PC-9 (cell line): ENCODE measurements at regions not wholly inside any gene's neighbourhood (a gene's known extent, or its start where the extent isn't known, plus 50 kb on each side); places are given as distances from the start of the nearest gene placed in this dataset.

ENCODE experiments used
- BruUV-seq: library from RNA; stranded (reverse); fragments of 400-500 nt; replicated peaks from 2 replicates; lab custom pipeline; 2021; lab: Mats Ljungman, UMichigan
- CTCF ChIA-PET: fragments of 300-600 bp; sonication (Branson Sonifier 250); formaldehyde crosslinking; loops from one replicate; lab custom pipeline; 2022; ENCODE audit warnings: antibody characterized with exemption; lab: Charles Lee
- POLR2A ChIA-PET: fragments of 300-600 bp; sonication (Branson Sonifier 250); formaldehyde crosslinking; loops from one replicate; lab custom pipeline; 2022; ENCODE audit warnings: antibody characterized with exemption; ENCODE audit not compliant: unreplicated experiment; lab: Charles Lee
- DNase-seq, 2 experiments: peaks; one replicate each; pipeline versions ENCODE4 v3.0.0 to v3.0.0-alpha.2; 2015 to 2022; ENCODE audit warnings: mixed read lengths in 1 of 2
- H2AFZ ChIP-seq: fragments of 200-600 bp; sonication (generic); 2 replicates; pipeline ENCODE4 v1.8.1; 2017; ENCODE audit warnings: antibody characterized with exemption
- H3F3A ChIP-seq: fragments of 200-600 bp; sonication (generic); 2 replicates; pipeline ENCODE4 v1.8.1; 2017; ENCODE audit warnings: antibody characterized with exemption, mild to moderate bottlenecking, low read depth; ENCODE audit not compliant: insufficient read depth
- H3K27ac ChIP-seq: fragments of 200-600 bp; sonication (generic); 2 replicates; pipeline ENCODE4 v1.6.1; 2016; ENCODE audit warnings: mixed run types
- H3K27me3 ChIP-seq: fragments of 200-600 bp; sonication (generic); 2 replicates; pipeline ENCODE4 v1.6.1; 2016; ENCODE audit warnings: low read depth, mixed run types; ENCODE audit not compliant: insufficient read depth
- H3K36me3 ChIP-seq: fragments of 200-600 bp; sonication (generic); 2 replicates; pipeline ENCODE4 v1.6.1; 2016; ENCODE audit warnings: low read depth, mixed run types
- H3K4me1 ChIP-seq: fragments of 200-600 bp; sonication (generic); replicated peaks from 2 replicates; pipeline ENCODE4 v1.6.1; 2016; ENCODE audit warnings: mixed run types; ENCODE audit not compliant: insufficient read depth
- H3K4me2 ChIP-seq: fragments of 200-600 bp; sonication (generic); 2 replicates; pipeline ENCODE4 v1.6.1; 2017; ENCODE audit warnings: mixed run types
- H3K4me3 ChIP-seq: fragments of 200-600 bp; sonication (generic); 2 replicates; pipeline ENCODE4 v1.6.1; 2016; ENCODE audit warnings: mixed run types
- H3K79me2 ChIP-seq: fragments of 200-600 bp; sonication (generic); 2 replicates; pipeline ENCODE4 v1.6.1; 2017; ENCODE audit warnings: low read depth, mixed run types
- H3K9me2 ChIP-seq: fragments of 200-600 bp; sonication (generic); 2 replicates; pipeline ENCODE4 v1.8.1; 2017; ENCODE audit warnings: mild to moderate bottlenecking; ENCODE audit not compliant: insufficient read depth
- H3K9me3 ChIP-seq: fragments of 200-600 bp; sonication (generic); 2 replicates; pipeline ENCODE4 v1.8.1; 2016; ENCODE audit warnings: low read depth; ENCODE audit not compliant: insufficient read depth
- H4K20me1 ChIP-seq: fragments of 200-600 bp; sonication (generic); 2 replicates; pipeline ENCODE4 v1.8.1; 2017; ENCODE audit not compliant: insufficient read depth
- CTCF ChIP-seq: fragments of 200-600 bp; sonication (generic); conservative IDR thresholded peaks from 2 replicates; pipeline ENCODE4 v1.6.1; 2017; ENCODE audit warnings: mixed run types, antibody characterized with exemption, mild to moderate bottlenecking, moderate library complexity
- EZH2 ChIP-seq: fragments of 200-600 bp; sonication (generic); IDR thresholded peaks from 2 replicates; pipeline ENCODE4 v1.8.0; 2017; ENCODE audit warnings: antibody characterized with exemption, low read depth
- intact Hi-C: fragments of 100-400 bp; cut with micrococcal nuclease; formaldehyde crosslinking; loops from one replicate; pipeline ENCODE4 v1.10.0; 2022; ENCODE audit not compliant: unreplicated experiment

DNA sequence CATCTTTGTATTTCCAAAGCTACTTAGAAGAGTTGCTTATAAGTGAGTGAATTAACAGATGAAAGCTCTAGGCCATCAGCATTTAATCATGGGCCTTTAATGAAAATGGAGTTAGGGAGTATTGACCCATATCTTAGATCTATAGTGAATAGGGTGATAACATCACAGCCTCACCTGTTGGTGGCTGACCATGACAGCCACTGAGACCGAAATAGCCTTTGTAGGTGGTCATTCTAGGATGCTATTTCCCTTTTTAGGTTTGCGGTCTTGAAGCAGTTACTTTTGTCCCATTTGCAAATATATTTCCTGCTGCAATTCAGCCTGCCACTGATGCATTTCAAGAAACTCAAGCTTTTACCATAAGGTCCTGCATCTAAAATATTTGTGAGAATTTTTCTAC is 410.1 kb upstream of the LYPLAL1 start:
- DNase-seq, result no peak
- Histone ChIP-seq H3K36me3 (no peaks in the 10 kb centered on the region), H3K9me2 (no peaks in the 10 kb centered on the region), H4K20me1 (no peaks in the 10 kb centered on the region), H3F3A (no peaks in the 10 kb centered on the region), H3K4me3 (no peak overlapping the region), H3K79me2 (no peaks in the 10 kb centered on the region), H3K27ac (no peak overlapping the region), H3K27me3 (no peaks in the 10 kb centered on the region), H3K4me2 (no peak overlapping the region), H3K9me3 (no peaks in the 10 kb centered on the region; the same call in none of the 2 replicates), H3K4me1 (no peaks in the 10 kb centered on the region), H2AFZ (no peak overlapping the region)
- no peak for TF ChIP-seq CTCF
- TF ChIP-seq EZH2, result no peak
- POLR2A ChIA-PET, result no interaction called here
- CTCF ChIA-PET, result no interaction called here
- intact Hi-C loops, result no loop called here
- no TSS peak for BruUV-seq

DNA sequence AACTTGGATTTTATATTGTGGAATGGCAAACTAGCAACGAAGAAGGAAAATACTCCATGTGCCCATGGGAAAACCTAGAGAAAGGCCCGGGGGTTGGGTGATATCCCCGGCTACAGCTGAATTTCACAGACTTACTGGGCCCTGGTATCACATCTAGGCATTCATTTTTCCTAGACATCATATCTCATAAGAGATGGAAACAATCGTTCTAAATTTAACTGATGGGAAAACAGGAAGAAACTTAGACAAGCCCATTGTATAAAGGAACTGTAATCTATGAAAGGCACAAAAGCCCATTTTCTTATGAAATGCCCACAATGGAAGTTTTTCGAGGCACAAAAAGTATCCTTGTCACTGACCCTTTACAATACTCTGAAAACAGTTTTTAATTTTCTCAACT is 407.9 kb upstream of the LYPLAL1 start:
- intact Hi-C loops, result no loop called here
- no peaks in the 10 kb centered on the region for H3K27me3 ChIP-seq
- DNase-seq, result no peak
- no peaks in the 10 kb centered on the region for H3K4me1 ChIP-seq
- H3K4me2 ChIP-seq, result no peak overlapping the region
- no peaks in the 10 kb centered on the region for H3K9me2 ChIP-seq
- H4K20me1 ChIP-seq, result no peaks in the 10 kb centered on the region
- ChIA-PET CTCF (no interaction called here), POLR2A (no interaction called here)
- H3K36me3 ChIP-seq, result no peaks in the 10 kb centered on the region
- no peak for TF ChIP-seq EZH2
- no peak for TF ChIP-seq CTCF
- no peaks in the 10 kb centered on the region; the same call in none of the 2 replicates for H3K9me3 ChIP-seq
- H3K4me3 ChIP-seq, result no peak overlapping the region
- no TSS peak for BruUV-seq
- no peaks in the 10 kb centered on the region for H3K79me2 ChIP-seq
- H3F3A ChIP-seq, result no peaks in the 10 kb centered on the region
- no peak overlapping the region for H3K27ac ChIP-seq
- no peak overlapping the region for H2AFZ ChIP-seq

DNA sequence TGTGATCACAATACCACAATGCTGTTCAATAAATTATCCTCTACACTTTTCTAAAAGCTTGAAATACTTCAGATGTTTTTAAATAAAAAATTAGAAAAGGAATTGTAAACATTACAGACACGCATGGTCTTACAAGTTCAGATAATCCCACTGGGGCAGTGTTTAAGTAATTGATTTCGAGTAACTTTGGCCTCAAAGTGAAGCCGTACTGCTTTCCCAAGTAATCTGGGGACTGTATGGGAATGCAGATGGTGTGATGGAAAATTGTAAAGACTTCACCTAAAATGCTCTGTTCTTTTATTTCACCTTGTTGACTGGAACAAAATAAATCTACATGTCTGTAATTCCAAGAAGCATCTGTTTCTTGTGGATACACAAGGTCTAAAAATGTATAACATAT is 401.7 kb upstream of the LYPLAL1 start:
- H3K9me2 ChIP-seq, result 0 out of 2 replicates have a peak, but pooled peaks cover 4% of the 10 kb centered on the region
- TF ChIP-seq EZH2 (no peak), CTCF (no peak)
- DNase-seq, result no peak
- no peaks in the 10 kb centered on the region for H3F3A ChIP-seq
- no peaks in the 10 kb centered on the region for H3K27me3 ChIP-seq
- H3K4me1 ChIP-seq, result no peaks in the 10 kb centered on the region
- no peak overlapping the region for H3K27ac ChIP-seq
- no TSS peak for BruUV-seq
- CTCF ChIA-PET, result no interaction called here
- H3K36me3 ChIP-seq, result no peaks in the 10 kb centered on the region
- H3K79me2 ChIP-seq, result no peaks in the 10 kb centered on the region
- H3K9me3 ChIP-seq, result no peaks in the 10 kb centered on the region; the same call in none of the 2 replicates
- no peak overlapping the region for H3K4me3 ChIP-seq
- no peaks in the 10 kb centered on the region for H4K20me1 ChIP-seq
- intact Hi-C loops, result no loop called here
- no peak overlapping the region for H3K4me2 ChIP-seq
- POLR2A ChIA-PET, result no interaction called here
- no peak overlapping the region for H2AFZ ChIP-seq
